ENCODE measurements at regions not wholly inside any gene's neighbourhood (a gene's known extent, or its start where the extent isn't known, plus 50 kb on each side); places are given as distances from the start of the nearest gene placed in this dataset.

DNA sequence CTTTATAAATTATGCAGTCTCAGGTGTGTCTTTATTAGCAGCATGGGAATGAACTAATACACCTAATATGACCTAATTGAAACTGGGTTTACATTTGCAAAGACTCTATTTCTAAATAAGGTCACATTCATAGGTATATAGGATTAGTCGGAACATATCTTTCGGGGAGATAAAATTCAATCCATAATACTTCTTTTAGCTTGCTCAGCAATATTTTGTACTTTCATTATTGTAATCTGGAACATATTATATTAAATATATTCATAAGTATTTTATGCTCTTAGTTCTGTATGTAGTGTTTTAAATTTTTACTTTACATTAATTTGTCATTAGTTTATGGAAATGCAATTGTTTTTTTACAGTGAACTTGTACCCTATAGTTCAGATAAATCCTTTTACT, 927.7 kb downstream of the CCDC85A start:
- WGBS, 2 donors: 92 to 95% methylated on average over 2 of the region's 2 CpGs
- intact Hi-C loops (cut with DNase I): no loop called here
- no peak for TF ChIP-seq POLR2A (IDR thresholded peaks at IDR 0.05)
- TF ChIP-seq, protein P1, sequence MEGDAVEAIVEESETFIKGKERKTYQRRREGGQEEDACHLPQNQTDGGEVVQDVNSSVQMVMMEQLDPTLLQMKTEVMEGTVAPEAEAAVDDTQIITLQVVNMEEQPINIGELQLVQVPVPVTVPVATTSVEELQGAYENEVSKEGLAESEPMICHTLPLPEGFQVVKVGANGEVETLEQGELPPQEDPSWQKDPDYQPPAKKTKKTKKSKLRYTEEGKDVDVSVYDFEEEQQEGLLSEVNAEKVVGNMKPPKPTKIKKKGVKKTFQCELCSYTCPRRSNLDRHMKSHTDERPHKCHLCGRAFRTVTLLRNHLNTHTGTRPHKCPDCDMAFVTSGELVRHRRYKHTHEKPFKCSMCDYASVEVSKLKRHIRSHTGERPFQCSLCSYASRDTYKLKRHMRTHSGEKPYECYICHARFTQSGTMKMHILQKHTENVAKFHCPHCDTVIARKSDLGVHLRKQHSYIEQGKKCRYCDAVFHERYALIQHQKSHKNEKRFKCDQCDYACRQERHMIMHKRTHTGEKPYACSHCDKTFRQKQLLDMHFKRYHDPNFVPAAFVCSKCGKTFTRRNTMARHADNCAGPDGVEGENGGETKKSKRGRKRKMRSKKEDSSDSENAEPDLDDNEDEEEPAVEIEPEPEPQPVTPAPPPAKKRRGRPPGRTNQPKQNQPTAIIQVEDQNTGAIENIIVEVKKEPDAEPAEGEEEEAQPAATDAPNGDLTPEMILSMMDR (IDR thresholded peaks at IDR 0.05): no peak
- Histone ChIP-seq H3K4me1 (no peaks in the 10 kb centered on the region), H3K27me3 (no peaks in the 10 kb centered on the region), H3K4me3 (no peak overlapping the region), H3K27ac (no peak overlapping the region), H3K36me3 (no peaks in the 10 kb centered on the region), H3K9me3 (peaks cover 0 to 13% (median 0%) of the 10 kb centered on the region in 3 donors)
- no peak for DNase-seq

DNA sequence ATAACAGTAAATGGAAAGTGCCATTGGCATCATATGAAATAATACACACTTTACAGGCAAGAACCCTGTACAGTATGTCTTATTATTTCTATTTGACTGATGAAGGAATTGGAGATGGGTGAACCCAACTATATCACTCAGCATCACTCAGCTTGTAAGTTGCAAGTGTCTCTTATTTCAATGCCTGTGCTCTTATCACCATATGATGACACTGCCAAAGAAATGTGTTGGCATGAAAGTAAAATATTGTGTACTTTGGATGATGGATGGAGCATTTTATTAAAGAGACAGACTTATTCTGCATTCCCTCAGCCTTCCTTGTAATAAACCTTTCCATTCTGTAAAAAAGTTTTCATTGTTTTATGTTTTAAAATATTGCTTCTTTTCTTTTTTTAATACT, 927.5 kb upstream of the VRK2 start:
- no peaks in the 10 kb centered on the region for H3K4me1 ChIP-seq

DNA sequence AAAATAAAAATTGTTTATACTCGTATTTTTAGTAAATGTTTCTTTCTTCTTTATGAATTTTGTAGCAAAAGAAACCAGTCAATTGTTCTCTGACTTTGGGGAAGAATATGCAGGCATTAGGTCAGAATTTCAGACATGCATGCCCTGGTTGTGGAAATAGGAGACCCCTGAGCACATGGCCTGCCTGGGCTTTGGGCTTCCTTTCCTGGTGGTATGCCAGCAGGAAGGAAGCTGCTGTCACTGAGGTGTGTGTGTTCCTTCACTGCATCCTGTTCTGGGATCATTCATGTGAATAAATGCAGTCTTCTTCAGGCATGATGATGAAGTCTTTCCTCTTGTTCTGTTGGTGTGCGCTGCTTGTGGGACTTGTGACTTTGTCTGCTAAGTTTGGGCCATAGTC, 920.2 kb upstream of the VRK2 start:
- no peak overlapping the region for H3K4me3 ChIP-seq
- no peaks in the 10 kb centered on the region for H3K36me3 ChIP-seq
- no peaks in the 10 kb centered on the region for H3K4me1 ChIP-seq
- TF ChIP-seq POLR2A (IDR thresholded peaks at IDR 0.05): no peak
- TF ChIP-seq, protein P1 (IDR thresholded peaks at IDR 0.05): no peak
- DNase-seq: no peak
- H3K27me3 ChIP-seq: no peaks in the 10 kb centered on the region
- intact Hi-C loops (cut with DNase I): no loop called here
- peaks cover 0 to 4% (median 0%) of the 10 kb centered on the region in 3 donors for H3K9me3 ChIP-seq
- H3K27ac ChIP-seq: no peak overlapping the region
- WGBS, 2 donors: 63 to 65% methylated on average over 2 of the region's 2 CpGs

More for the DNA sequence above, 927.5 kb upstream of the VRK2 start:
- Histone ChIP-seq H3K9me3 (peaks cover 0 to 4% (median 0%) of the 10 kb centered on the region in 3 donors), H3K27me3 (no peaks in the 10 kb centered on the region), H3K4me3 (no peak overlapping the region), H3K36me3 (no peaks in the 10 kb centered on the region), H3K27ac (no peak overlapping the region)
- TF ChIP-seq, protein P1 (IDR thresholded peaks at IDR 0.05): no peak
- TF ChIP-seq POLR2A (IDR thresholded peaks at IDR 0.05): no peak
- intact Hi-C loops (cut with DNase I): no loop called here
- DNase-seq: no peak

DNA sequence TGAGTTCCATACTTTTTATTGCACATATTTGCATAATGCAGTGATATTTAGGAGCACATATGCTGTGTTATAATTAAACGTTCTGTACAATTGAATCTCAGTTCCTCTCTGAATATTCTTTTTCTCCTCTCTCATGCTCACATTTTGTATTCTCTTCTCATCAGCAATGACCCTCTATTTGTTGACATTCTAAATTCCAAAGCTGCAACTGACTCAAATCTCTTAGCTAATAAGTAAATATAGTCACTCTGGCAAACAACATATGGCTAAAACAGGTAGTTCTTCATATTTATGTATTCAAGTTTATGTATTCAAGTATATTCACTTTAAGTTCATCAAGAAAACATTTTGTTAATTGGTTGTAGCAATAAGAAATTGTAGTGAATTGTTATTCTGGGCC, 907.4 kb upstream of the VRK2 start:
- Histone ChIP-seq H3K27ac (no peak overlapping the region), H3K4me1 (no peaks in the 10 kb centered on the region), H3K4me3 (no peak overlapping the region), H3K9me3 (no peaks in the 10 kb centered on the region), H3K27me3 (no peaks in the 10 kb centered on the region), H3K36me3 (no peaks in the 10 kb centered on the region)
- intact Hi-C loops (cut with DNase I): no loop called here
- TF ChIP-seq, protein P1 (IDR thresholded peaks at IDR 0.05): no peak
- TF ChIP-seq POLR2A (IDR thresholded peaks at IDR 0.05): no peak
- no peak for DNase-seq
- WGBS, 2 donors: 41 to 44% methylated on average over 1 of the region's 1 CpG

DNA sequence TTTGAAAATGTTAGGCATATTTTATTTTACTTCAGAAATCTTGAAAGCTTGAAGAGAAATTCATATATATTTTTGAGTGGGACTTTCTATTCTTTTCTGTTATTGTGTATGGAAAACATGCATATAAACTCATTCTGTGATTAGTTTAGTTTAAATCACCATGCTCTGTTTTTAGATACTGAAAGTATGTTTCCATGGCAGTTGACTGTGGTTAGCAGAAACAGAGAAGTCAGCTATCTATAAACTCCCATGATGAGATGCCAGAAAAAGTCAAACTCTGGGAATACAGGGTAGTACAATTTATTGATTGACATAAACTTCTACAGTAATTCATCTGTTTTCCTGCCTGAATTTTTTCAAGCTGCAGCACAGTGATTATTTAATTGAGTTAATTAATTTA, 905.3 kb upstream of the VRK2 start:
- Histone ChIP-seq H3K27me3 (no peaks in the 10 kb centered on the region), H3K36me3 (no peaks in the 10 kb centered on the region), H3K4me1 (no peaks in the 10 kb centered on the region), H3K4me3 (no peak overlapping the region), H3K9me3 (peaks cover 0 to 7% (median 4%) of the 10 kb centered on the region in 3 donors), H3K27ac (no peak overlapping the region)
- intact Hi-C loops (cut with DNase I): no loop called here
- no peak for TF ChIP-seq POLR2A (IDR thresholded peaks at IDR 0.05)
- TF ChIP-seq, protein P1 (IDR thresholded peaks at IDR 0.05): no peak
- DNase-seq: no peak

Data from esophagus squamous epithelium (tissue), 5 donors.